Thyroid gland (tissue), 4 donors: ENCODE measurements at regions not wholly inside any gene's neighbourhood (a gene's known extent, or its start where the extent isn't known, plus 50 kb on each side); places are given as distances from the start of the nearest gene placed in this dataset.

Experiments used
- CTCF ChIP-seq, 6 experiments: fragments of 200-600 bp in 3 of 6; fragments of 450-650 bp in 3 of 6; sonication (generic) in 3 of 6; IDR thresholded peaks; one replicate each; pipeline ENCODE4 v1.5.1; 2016 to 2019; ENCODE audit warnings: antibody characterized with exemption in 6 of 6, mild to moderate bottlenecking in 2 of 6, inconsistent platforms in 1 of 6, moderate library complexity in 1 of 6
- POLR2A ChIP-seq, 2 donors: fragments of 450-650 bp; IDR thresholded peaks; one replicate each; pipeline ENCODE4 v1.6.1; 2017; ENCODE audit warnings: antibody characterized with exemption in 2 of 2, mild to moderate bottlenecking in 2 of 2, moderate library complexity in 1 of 2

- TF ChIP-seq CTCF (IDR thresholded peaks at IDR 0.05): no peak
- TF ChIP-seq POLR2A (IDR thresholded peaks at IDR 0.05): no peak
Observed at GRCh38 chr6:14875481-14876063, 370.3 kb upstream of the JARID2 start.
